PC-9 (cell line): ENCODE measurements at regions not wholly inside any gene's neighbourhood (a gene's known extent, or its start where the extent isn't known, plus 50 kb on each side); places are given as distances from the start of the nearest gene placed in this dataset.

ENCODE experiments used
- BruUV-seq: library from RNA; stranded (reverse); fragments of 400-500 nt; replicated peaks from 2 replicates; lab custom pipeline; 2021; lab: Mats Ljungman, UMichigan
- CTCF ChIA-PET: fragments of 300-600 bp; sonication (Branson Sonifier 250); formaldehyde crosslinking; loops from one replicate; lab custom pipeline; 2022; ENCODE audit warnings: antibody characterized with exemption; lab: Charles Lee
- POLR2A ChIA-PET: fragments of 300-600 bp; sonication (Branson Sonifier 250); formaldehyde crosslinking; loops from one replicate; lab custom pipeline; 2022; ENCODE audit warnings: antibody characterized with exemption; ENCODE audit not compliant: unreplicated experiment; lab: Charles Lee
- DNase-seq, 2 experiments: peaks; one replicate each; pipeline versions ENCODE4 v3.0.0 to v3.0.0-alpha.2; 2015 to 2022; ENCODE audit warnings: mixed read lengths in 1 of 2
- H2AFZ ChIP-seq: fragments of 200-600 bp; sonication (generic); 2 replicates; pipeline ENCODE4 v1.8.1; 2017; ENCODE audit warnings: antibody characterized with exemption
- H3F3A ChIP-seq: fragments of 200-600 bp; sonication (generic); 2 replicates; pipeline ENCODE4 v1.8.1; 2017; ENCODE audit warnings: antibody characterized with exemption, mild to moderate bottlenecking, low read depth; ENCODE audit not compliant: insufficient read depth
- H3K27ac ChIP-seq: fragments of 200-600 bp; sonication (generic); 2 replicates; pipeline ENCODE4 v1.6.1; 2016; ENCODE audit warnings: mixed run types
- H3K27me3 ChIP-seq: fragments of 200-600 bp; sonication (generic); 2 replicates; pipeline ENCODE4 v1.6.1; 2016; ENCODE audit warnings: low read depth, mixed run types; ENCODE audit not compliant: insufficient read depth
- H3K36me3 ChIP-seq: fragments of 200-600 bp; sonication (generic); 2 replicates; pipeline ENCODE4 v1.6.1; 2016; ENCODE audit warnings: low read depth, mixed run types
- H3K4me1 ChIP-seq: fragments of 200-600 bp; sonication (generic); replicated peaks from 2 replicates; pipeline ENCODE4 v1.6.1; 2016; ENCODE audit warnings: mixed run types; ENCODE audit not compliant: insufficient read depth
- H3K4me2 ChIP-seq: fragments of 200-600 bp; sonication (generic); 2 replicates; pipeline ENCODE4 v1.6.1; 2017; ENCODE audit warnings: mixed run types
- H3K4me3 ChIP-seq: fragments of 200-600 bp; sonication (generic); 2 replicates; pipeline ENCODE4 v1.6.1; 2016; ENCODE audit warnings: mixed run types
- H3K79me2 ChIP-seq: fragments of 200-600 bp; sonication (generic); 2 replicates; pipeline ENCODE4 v1.6.1; 2017; ENCODE audit warnings: low read depth, mixed run types
- H3K9me2 ChIP-seq: fragments of 200-600 bp; sonication (generic); 2 replicates; pipeline ENCODE4 v1.8.1; 2017; ENCODE audit warnings: mild to moderate bottlenecking; ENCODE audit not compliant: insufficient read depth
- H3K9me3 ChIP-seq: fragments of 200-600 bp; sonication (generic); 2 replicates; pipeline ENCODE4 v1.8.1; 2016; ENCODE audit warnings: low read depth; ENCODE audit not compliant: insufficient read depth
- H4K20me1 ChIP-seq: fragments of 200-600 bp; sonication (generic); 2 replicates; pipeline ENCODE4 v1.8.1; 2017; ENCODE audit not compliant: insufficient read depth
- CTCF ChIP-seq: fragments of 200-600 bp; sonication (generic); conservative IDR thresholded peaks from 2 replicates; pipeline ENCODE4 v1.6.1; 2017; ENCODE audit warnings: mixed run types, antibody characterized with exemption, mild to moderate bottlenecking, moderate library complexity
- EZH2 ChIP-seq: fragments of 200-600 bp; sonication (generic); IDR thresholded peaks from 2 replicates; pipeline ENCODE4 v1.8.0; 2017; ENCODE audit warnings: antibody characterized with exemption, low read depth
- intact Hi-C: fragments of 100-400 bp; cut with micrococcal nuclease; formaldehyde crosslinking; loops from one replicate; pipeline ENCODE4 v1.10.0; 2022; ENCODE audit not compliant: unreplicated experiment

- Histone ChIP-seq H2AFZ (no peak overlapping the region), H3K36me3 (no peaks in the 10 kb centered on the region), H3K27me3 (peaks cover 61% of the 10 kb centered on the region), H3K9me2 (no peaks in the 10 kb centered on the region), H3K9me3 (no peaks in the 10 kb centered on the region), H3K4me3 (no peak overlapping the region), H3K4me2 (no peak overlapping the region), H3K79me2 (no peaks in the 10 kb centered on the region), H3K27ac (no peak overlapping the region), H3K4me1 (no peaks in the 10 kb centered on the region), H4K20me1 (no peaks in the 10 kb centered on the region; the same call in 1 of the 2 replicates), H3F3A (no peaks in the 10 kb centered on the region)
- intact Hi-C loops: no loop called here
- no peak for TF ChIP-seq CTCF
- no peak for TF ChIP-seq EZH2
- no TSS peak for BruUV-seq
- ChIA-PET POLR2A (no interaction called here), CTCF (no interaction called here)
- DNase-seq: no peak
Measured at GRCh38 chr7:4436936-4437335, 245.2 kb upstream of the FOXK1 start.

- no peaks in the 10 kb centered on the region for H3K4me1 ChIP-seq
- H3K27ac ChIP-seq: no peak overlapping the region
- H3F3A ChIP-seq: no peaks in the 10 kb centered on the region
- H3K27me3 ChIP-seq: peaks cover 55% of the 10 kb centered on the region
- POLR2A ChIA-PET: no interaction called here
- H3K4me3 ChIP-seq: no peak overlapping the region
- intact Hi-C loops: no loop called here
- no peak overlapping the region for H3K4me2 ChIP-seq
- no TSS peak for BruUV-seq
- no peaks in the 10 kb centered on the region for H3K79me2 ChIP-seq
- CTCF ChIA-PET: no interaction called here
- no peaks in the 10 kb centered on the region for H3K36me3 ChIP-seq
- no peaks in the 10 kb centered on the region; the same call in 1 of the 2 replicates for H4K20me1 ChIP-seq
- TF ChIP-seq EZH2: no peak
- TF ChIP-seq CTCF: no peak
- DNase-seq: no peak
- H3K9me3 ChIP-seq: no peaks in the 10 kb centered on the region
- H2AFZ ChIP-seq: no peak overlapping the region
- H3K9me2 ChIP-seq: no peaks in the 10 kb centered on the region
Measured at GRCh38 chr7:4437916-4438315, 244.2 kb upstream of the FOXK1 start.

GRCh38 chr7:4438723-4439245 is 243.3 kb upstream of the FOXK1 start:
- no peaks in the 10 kb centered on the region for H3K4me1 ChIP-seq
- H3K4me2 ChIP-seq: no peak overlapping the region
- no peak overlapping the region for H2AFZ ChIP-seq
- H3K9me3 ChIP-seq: no peaks in the 10 kb centered on the region
- no peak overlapping the region for H3K27ac ChIP-seq
- BruUV-seq: no TSS peak
- TF ChIP-seq CTCF: no peak
- no peak for TF ChIP-seq EZH2
- no peaks in the 10 kb centered on the region for H3K36me3 ChIP-seq
- ChIA-PET POLR2A (no interaction called here), CTCF (no interaction called here)
- no peaks in the 10 kb centered on the region; the same call in 1 of the 2 replicates for H4K20me1 ChIP-seq
- intact Hi-C loops: no loop called here
- H3K79me2 ChIP-seq: no peaks in the 10 kb centered on the region
- DNase-seq: no peak
- no peaks in the 10 kb centered on the region for H3F3A ChIP-seq
- H3K9me2 ChIP-seq: no peaks in the 10 kb centered on the region
- no peak overlapping the region for H3K4me3 ChIP-seq
- H3K27me3 ChIP-seq: peaks cover 51% of the 10 kb centered on the region
